Fibroblast of villous mesenchyme (primary cell): ENCODE measurements at regions not wholly inside any gene's neighbourhood (a gene's known extent, or its start where the extent isn't known, plus 50 kb on each side); places are given as distances from the start of the nearest gene placed in this dataset.
A peak's percentile ranks its signal among the peaks of the same experiment; 100 is the strongest.

Source experiments
- DNase-seq: peaks from one replicate; pipeline ENCODE4 v3.0.0-alpha.2; 2010; ENCODE audit warnings: low read depth
- H3K4me3 ChIP-seq: 2 replicates; pipeline ENCODE4 v1.5.1; 2011; ENCODE audit warnings: low read depth, mild to moderate bottlenecking, low read length
- CTCF ChIP-seq: IDR thresholded peaks from 2 replicates; pipeline ENCODE4 v1.5.1; 2012; ENCODE audit warnings: low read depth, mild to moderate bottlenecking, low read length; ENCODE audit not compliant: insufficient read depth

- no peak for TF ChIP-seq CTCF
- no peak for DNase-seq
- no peak overlapping the region for H3K4me3 ChIP-seq
Measured at GRCh38 chr9:93372391-93372790, 79.1 kb upstream of the FAM120A start.

- DNase-seq, result no peak
- no peak for TF ChIP-seq CTCF
- no peak overlapping the region for H3K4me3 ChIP-seq
Measured at GRCh38 chr9:93376411-93376810, 75.1 kb upstream of the FAM120A start.

- H3K4me3 ChIP-seq, result no peak overlapping the region
- DNase-seq, result peak; percentile 47
- no peak for TF ChIP-seq CTCF
Measured at GRCh38 chr9:93378276-93378675, 73.2 kb upstream of the FAM120A start.

- no peak for DNase-seq
Measured at GRCh38 chr9:93379051-93379450, 72.4 kb upstream of the FAM120A start.

GRCh38 chr9:93380410-93381060, 71.0 kb upstream of the FAM120A start:
- no peak overlapping the region for H3K4me3 ChIP-seq
- TF ChIP-seq CTCF, result peak; percentile 16
- peak; percentile 4 for DNase-seq

More at GRCh38 chr9:93379051-93379450, 72.4 kb upstream of the FAM120A start:
- peak; percentile 23 for TF ChIP-seq CTCF
- no peak overlapping the region for H3K4me3 ChIP-seq

- DNase-seq, result no peak
- no peak for TF ChIP-seq CTCF
- no peak overlapping the region for H3K4me3 ChIP-seq
Measured at GRCh38 chr9:93387791-93388190, 63.7 kb upstream of the FAM120A start.

DNA sequence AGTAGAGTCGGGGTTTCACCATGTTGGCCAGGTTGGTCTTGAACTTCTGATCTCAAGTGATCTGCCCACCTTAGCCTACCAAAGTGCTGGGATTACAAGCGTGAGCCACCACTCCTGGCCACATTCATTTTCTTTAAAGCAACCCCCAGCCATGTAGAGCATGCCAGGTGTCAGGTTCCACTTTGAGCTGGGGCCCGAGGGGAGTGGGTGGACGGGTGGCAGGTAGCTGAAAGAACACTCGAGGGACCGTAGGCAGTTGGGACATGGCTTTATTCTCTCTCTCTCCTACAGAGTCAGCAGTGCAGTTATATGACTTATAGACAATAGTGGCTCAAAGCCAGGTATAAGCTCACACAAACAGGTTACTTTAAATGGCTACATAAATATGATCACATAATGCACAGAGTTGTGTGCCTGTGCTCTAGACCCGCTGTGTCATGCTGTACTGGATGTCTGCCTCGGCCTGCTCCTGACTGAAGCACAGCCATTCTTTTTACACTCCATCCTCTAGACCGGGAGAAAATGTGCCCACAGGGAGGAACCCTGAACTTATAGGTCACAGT, 60.5 kb upstream of the FAM120A start:
- H3K4me3 ChIP-seq, result no peak overlapping the region
- DNase-seq, result no peak
- no peak for TF ChIP-seq CTCF
